ENCODE measurements at regions not wholly inside any gene's neighbourhood (a gene's known extent, or its start where the extent isn't known, plus 50 kb on each side); places are given as distances from the start of the nearest gene placed in this dataset.

DNA sequence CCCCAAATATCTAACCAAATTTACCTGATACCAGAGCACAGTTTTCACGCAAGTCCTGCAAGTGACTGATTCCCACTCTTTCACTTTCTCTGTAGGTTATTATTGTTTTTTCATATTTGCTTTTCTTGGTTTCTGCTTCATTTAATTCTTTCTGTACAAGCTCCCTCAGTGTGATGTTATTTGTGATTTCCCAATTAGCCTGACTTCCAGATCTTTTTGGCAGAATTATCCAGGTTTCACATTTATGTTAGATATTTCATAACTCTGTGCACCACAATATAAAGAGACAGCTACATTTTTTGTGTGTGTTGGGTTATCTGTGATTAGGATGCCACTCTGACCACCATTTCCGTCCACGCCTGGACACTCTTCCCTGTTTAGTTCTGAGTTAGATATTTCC, 381.5 kb upstream of the CNTNAP2 start:
- TF ChIP-seq BCL11A (IDR thresholded peaks at IDR 0.05; ENCODE audit: low read depth, low read length) (no peak), EZH2 (IDR thresholded peaks at IDR 0.05; ENCODE audit: borderline replicate concordance, control insufficient read depth, low read depth, low read length) (no peak), SP1 (IDR thresholded peaks at IDR 0.05; ENCODE audit: low read depth, low read length) (no peak), EP300 (IDR thresholded peaks at IDR 0.05; ENCODE audit: borderline replicate concordance in 1 of 2, control insufficient read depth in 1 of 2, low read depth in 2 of 2, low read length in 2 of 2) (no peak), MXI1 (IDR thresholded peaks at IDR 0.05; ENCODE audit: low read depth, low read length) (no peak), ZSCAN29 (IDR thresholded peaks at IDR 0.05) (no peak), POLR2A (IDR thresholded peaks at IDR 0.05; ENCODE audit: low read depth, low read length) (no peak), IKZF1 (conservative IDR thresholded peaks at IDR 0.05) (no peak), TCF7 (IDR thresholded peaks at IDR 0.05; ENCODE audit: borderline replicate concordance) (no peak), RBBP5 (conservative IDR thresholded peaks at IDR 0.05) (no peak)
- TF ChIP-seq, protein P1, sequence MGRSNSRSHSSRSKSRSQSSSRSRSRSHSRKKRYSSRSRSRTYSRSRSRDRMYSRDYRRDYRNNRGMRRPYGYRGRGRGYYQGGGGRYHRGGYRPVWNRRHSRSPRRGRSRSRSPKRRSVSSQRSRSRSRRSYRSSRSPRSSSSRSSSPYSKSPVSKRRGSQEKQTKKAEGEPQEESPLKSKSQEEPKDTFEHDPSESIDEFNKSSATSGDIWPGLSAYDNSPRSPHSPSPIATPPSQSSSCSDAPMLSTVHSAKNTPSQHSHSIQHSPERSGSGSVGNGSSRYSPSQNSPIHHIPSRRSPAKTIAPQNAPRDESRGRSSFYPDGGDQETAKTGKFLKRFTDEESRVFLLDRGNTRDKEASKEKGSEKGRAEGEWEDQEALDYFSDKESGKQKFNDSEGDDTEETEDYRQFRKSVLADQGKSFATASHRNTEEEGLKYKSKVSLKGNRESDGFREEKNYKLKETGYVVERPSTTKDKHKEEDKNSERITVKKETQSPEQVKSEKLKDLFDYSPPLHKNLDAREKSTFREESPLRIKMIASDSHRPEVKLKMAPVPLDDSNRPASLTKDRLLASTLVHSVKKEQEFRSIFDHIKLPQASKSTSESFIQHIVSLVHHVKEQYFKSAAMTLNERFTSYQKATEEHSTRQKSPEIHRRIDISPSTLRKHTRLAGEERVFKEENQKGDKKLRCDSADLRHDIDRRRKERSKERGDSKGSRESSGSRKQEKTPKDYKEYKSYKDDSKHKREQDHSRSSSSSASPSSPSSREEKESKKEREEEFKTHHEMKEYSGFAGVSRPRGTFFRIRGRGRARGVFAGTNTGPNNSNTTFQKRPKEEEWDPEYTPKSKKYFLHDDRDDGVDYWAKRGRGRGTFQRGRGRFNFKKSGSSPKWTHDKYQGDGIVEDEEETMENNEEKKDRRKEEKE (IDR thresholded peaks at IDR 0.05) = no peak
